ENCODE measurements at regions not wholly inside any gene's neighbourhood (a gene's known extent, or its start where the extent isn't known, plus 50 kb on each side); places are given as distances from the start of the nearest gene placed in this dataset.
"Not testable (repeated sequence)": the region's sequence is repeated elsewhere in the genome, so short reads cannot be mapped to it uniquely, and the experiment has no call there.

DNA sequence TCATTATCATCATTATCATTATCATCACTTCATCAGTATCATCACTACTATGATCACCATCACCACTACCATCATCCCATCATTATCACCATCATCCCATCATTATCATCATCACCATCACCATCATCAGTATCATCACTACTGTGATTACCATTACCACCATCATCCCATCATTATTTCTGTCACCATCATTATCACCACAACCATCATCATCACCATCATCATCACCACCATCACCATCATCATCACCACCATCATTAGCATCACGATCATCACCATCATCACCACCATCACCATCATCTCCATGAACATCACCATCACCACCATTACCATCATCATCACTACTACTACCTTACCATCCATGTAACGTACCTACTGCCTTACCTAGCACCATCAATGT is 368.8 kb downstream of the SEC14L1 start:
- no peak overlapping the region for H3K4me3 ChIP-seq (ENCODE audit: low read depth, low read length)
- no peak for DNase-seq (ENCODE audit: low read depth)

DNA sequence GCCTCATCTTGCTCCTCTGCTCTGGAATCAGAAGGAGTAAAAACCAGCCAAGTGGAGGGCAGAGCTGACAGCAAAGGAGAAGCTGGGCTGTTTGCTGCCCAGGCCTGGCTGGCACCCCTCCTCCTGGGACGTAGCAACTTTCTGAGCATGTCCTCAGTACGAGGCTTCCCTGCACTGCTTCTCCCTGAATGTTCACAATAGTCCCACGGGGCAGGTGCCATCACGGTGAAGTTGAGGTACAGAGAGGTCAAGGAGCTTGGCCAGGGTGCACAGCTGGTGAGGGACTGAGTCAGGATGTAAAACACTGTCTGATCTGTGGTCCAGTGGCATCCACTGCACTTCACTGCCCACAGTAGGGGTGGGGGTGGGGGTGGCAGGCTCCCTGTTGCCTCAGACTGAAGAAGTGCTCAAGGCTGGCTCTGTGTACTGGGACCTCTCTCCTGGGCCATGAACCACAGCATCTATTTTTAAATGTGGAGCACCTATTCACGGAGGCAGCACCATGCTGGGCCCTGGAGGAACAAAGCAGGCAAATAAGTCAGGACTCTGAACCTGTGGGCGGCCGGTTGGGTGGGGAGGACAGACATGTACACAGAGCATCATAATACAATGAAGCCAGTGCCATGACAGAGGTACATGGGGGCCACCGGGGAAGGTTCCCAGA is 369.5 kb downstream of the SEC14L1 start:
- no peak for DNase-seq (ENCODE audit: low read depth)
- no peak overlapping the region for H3K4me3 ChIP-seq (ENCODE audit: low read depth, low read length)

DNA sequence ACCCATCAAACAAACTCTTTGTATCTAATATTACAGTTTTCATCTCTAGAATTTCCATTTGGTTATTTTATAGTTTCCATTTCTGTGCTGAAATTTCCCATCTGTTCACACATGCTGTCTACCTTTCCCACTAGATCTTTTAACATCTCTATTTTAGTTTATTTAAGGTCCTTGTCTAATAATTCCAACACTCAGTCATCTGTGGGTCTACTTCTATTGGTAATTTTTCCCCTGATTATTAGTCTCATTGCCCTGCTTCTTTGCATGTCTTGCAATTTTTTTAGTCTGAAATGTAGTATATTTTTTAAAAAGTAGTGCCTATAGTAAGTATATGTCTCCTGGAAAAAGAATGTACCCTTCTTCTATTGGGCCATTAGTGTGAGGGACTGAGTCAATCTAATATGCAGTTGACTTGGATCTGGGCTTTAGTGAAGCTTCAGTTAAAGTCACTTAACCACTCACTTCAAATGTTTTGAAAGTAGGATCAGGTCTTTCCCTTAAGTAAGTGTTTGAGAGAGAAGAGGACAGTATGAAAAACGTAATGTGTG is 370.8 kb downstream of the SEC14L1 start:
- no peak overlapping the region for H3K4me3 ChIP-seq (ENCODE audit: low read depth, low read length)
- DNase-seq (ENCODE audit: low read depth), result no peak

DNA sequence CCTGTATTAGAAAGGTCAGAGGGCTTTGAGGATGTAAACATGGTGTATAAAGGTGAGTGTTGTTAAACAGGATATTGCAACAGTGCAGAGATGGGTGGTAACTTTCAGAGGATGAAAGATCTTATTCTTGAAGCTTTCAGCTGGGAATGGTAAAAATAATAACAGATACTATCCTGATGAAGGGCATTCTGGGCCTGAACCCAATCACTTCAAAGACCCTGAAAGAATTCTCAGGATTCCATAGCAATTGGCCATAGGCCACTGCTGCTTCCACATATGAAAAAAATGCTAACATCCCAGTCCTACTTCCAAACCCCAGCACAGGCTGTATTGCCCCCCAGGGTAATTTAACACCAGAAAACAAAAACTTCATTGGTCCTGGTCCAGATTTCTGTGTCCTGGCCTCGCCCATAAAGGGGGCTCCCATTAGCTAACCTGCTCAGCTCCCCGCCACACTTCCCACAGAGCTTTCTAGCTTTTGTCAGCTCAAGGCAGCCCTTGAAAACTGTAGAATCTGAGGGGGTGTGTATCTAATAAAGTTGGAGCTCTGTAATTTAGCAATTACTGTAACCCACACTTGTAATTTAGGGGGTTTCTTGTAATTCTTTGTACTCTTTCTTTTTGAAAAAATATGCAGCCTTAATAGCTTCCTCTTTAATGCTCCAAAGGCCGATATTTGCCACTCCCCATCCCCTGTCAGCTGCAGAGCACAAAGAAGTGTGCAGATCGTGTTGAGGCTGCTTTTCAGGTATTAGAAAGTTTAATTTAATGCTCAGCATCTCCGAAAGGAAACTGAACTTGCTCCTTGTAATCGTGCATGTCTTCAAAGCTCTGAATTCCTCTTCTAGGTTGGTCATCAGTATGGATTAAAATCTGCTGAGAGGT is 371.5 kb downstream of the SEC14L1 start:
- no peak for DNase-seq (ENCODE audit: low read depth)
- no peak overlapping the region for H3K4me3 ChIP-seq (ENCODE audit: low read depth, low read length)

DNA sequence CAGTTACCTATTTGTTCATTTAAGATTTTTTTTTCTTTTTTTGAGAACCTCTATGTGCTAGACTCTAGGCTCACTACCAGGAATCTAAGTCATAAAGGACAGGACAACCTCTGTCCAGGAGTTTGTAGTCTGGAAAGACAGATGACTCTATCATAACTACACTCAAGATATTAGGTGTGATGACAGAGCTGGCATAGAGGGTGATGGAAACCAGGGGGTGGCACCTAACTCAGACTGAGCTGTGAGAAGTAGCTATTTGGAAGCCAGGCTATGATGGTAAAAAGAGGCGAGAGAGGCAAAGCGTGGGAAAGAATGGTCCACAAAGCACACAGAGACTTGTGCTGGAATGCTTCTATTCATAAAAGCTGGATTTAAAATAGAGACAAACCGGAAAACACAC is 372.3 kb downstream of the SEC14L1 start:
- no peak for DNase-seq (ENCODE audit: low read depth)
- no peak overlapping the region for H3K4me3 ChIP-seq (ENCODE audit: low read depth, low read length)

DNA sequence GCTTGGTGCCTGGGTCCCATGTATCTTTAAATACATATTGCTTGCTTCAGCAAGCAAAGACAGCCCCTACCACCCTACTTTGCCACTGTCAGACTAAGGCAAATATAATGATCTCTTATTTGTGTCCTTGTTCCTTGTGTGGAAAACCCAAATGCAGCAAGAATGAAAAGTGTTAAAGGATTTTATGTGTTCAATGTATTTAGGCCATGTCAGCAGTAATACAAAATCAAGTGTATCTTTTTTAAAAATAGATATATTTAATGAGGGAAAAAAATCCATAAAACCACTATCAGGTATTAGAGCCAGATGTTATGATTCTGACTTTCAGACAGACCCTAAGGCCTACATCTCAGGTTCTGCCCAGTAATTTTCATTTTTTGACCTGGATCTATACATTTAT is 374.5 kb downstream of the SEC14L1 start:
- no peak overlapping the region for H3K4me3 ChIP-seq (ENCODE audit: low read depth, low read length)
- DNase-seq (ENCODE audit: low read depth), result no peak

DNA sequence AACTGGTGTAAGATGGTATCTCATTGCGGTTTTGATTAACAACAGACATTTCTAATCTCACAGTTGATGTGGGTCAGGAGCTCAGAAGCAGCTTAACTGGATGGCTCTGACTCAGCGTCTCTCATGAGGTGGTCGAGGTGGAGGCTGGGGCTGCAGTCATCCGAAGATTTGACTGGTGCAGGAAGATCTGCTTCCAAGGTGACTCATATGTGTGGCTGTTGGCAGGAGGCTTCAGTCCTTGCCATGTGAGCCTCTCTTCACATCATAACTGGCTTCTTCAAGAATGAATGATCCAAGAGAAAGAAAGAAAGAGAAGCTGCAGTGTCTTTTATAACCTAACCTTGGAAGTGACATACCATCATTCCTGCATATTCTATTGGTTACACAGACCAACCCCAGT is 376.1 kb downstream of the SEC14L1 start:
- no peak overlapping the region for H3K4me3 ChIP-seq (ENCODE audit: low read depth, low read length)
- DNase-seq (ENCODE audit: low read depth), result peak; percentile 10

DNA sequence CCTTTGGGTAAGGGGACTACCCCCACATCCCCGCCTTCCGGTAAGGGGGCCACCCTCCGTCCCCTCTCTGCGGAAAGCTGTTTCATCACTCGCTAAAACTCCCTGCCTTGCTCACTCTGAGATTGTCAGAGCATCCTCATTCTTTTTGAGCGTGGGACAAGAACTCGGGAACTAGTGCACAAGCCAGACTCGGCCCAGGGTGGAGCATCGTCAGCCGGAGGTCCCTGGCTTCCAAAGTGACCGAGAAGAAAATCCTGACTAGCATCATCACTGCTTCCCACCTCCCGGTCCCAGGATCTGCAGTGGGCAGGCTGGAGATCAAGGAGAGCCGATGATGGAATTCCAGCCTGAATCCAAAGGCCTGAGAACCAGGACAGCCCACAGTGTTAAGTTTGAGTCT is 380.3 kb downstream of the SEC14L1 start:
- H3K4me3 ChIP-seq (ENCODE audit: low read depth, low read length), result no peak overlapping the region
- DNase-seq (ENCODE audit: low read depth), result no peak

DNA sequence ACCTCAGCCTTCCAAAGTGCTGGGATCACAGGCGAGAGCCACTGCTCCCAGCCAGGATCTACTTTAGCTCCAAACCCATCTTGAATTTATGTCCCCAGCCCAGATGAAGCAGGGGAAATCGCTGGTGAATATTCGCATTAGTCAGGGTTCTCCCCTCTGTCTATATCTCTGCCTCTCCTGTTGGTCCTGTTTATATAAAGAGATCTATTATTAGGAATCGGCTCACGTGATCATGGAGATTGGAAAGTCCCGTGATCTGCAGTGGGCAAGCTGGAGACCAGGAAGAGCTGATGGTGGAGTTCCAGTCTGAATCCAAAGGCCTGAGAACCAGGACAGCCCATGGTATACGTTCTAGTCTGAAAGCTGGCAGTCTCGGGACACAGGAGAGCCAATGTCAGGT is 382.8 kb downstream of the SEC14L1 start:
- no peak overlapping the region for H3K4me3 ChIP-seq (ENCODE audit: low read depth, low read length)

DNA sequence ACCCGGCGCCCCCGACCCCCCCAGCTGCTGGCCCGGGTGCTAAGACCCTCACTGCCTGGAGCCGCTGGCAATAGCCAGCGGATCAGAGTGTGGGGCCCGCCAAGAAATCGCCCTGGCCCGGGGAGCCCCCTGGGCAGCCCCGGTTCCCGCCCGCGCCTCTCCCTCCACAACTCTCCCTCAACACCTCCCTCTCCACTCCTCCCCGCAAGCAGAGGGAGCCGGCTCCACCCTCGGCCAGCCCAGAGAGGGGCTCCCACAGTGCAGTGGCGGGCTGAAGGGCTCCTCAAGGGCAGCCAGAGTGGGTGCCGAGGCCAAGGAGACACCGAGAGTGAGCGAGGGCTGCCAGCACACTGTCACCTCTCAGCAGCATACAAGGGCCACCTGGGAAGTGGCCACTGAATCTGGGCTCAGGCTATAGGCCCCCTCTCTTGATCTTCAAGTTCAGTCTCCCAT is 385.5 kb downstream of the SEC14L1 start:
- no peak for DNase-seq (ENCODE audit: low read depth)
- H3K4me3 ChIP-seq (ENCODE audit: low read depth, low read length), result no peak overlapping the region

More for the DNA sequence above, 382.8 kb downstream of the SEC14L1 start:
- DNase-seq (ENCODE audit: low read depth), result no peak

DNA sequence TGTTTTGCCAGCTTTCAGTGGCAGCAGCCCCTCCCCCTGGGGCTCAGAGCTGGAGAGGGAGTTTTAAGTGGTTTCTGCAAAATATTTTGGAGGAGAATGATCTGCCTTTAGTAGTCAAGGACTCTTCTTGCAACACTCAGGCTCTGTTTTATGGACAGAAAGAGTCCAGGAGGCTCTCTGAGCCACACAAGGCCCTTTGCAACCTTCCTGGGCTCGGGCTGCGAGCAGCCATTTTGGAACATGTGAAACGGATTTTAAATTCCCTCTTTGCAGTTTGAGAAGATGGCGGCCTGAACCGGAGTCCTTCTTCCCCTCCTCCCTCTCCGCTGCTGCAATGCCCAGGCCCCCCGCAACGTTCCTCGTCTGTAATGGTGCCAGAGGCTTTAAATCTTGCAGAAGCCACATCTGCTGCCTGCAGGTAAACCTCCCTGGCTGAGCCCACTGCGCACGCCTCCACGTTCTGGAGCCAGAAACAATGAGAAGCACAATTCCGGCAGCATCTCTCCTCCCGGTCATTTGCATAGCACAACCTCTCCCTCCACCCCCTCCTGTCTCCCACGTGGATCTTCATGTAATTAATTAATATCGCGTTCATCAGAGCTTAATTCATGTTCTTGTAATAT is 386.1 kb downstream of the SEC14L1 start:
- H3K4me3 ChIP-seq (ENCODE audit: low read depth, low read length), result no peak overlapping the region
- no peak for DNase-seq (ENCODE audit: low read depth)

DNA sequence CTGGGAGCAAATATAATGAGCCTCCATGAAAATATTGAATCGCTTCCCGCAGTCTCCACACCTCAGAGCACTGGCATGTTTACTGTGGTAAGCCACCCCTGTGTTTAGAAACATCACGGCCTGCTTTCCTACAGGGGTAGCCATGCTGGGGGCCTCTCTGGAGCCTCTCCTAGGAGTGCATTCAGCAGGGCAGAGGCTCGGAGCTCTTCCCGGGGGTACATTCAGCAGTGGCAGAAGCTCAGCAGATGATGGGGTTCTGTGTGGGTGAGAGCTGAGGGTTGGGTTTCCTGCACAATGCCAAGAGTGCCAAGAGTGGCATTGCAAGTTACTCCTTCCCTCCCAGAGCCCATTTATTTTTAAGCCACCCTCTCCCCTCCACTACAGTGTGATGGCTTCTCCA is 386.6 kb downstream of the SEC14L1 start:
- no peak for DNase-seq (ENCODE audit: low read depth)
- no peak overlapping the region for H3K4me3 ChIP-seq (ENCODE audit: low read depth, low read length)

DNA sequence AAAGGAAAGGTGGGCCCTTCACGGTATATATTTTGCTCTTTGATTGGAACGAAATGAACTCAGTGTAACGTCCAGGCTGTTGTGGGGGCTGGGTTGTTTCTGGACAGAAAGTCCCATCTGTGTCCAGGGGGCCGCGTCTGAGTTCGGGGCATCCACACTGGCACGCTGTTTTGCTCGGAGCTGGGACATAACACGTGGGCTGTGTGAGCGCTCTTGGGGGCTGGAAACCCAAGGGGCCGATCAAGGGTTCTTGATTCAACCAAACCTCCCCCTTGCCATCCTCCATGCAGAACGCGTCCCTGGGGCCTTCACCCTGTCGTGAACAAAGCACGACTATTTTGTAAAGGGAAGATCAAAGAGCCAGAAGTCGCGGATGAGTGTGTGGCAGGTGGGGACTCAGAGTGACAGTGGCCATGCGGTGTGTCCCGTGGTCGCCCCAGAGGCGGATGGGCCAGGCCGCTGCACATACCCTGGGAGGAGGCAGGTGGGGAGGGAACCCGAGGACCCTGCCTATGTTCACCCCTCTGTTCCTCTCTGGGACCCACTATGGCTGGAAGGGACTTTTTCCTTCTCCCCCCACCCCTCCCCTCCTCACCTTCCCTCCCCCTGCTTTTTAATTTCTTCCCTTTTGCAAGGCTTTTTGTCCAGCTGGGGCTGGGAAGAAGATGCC is 387.2 kb downstream of the SEC14L1 start:
- no peak for DNase-seq (ENCODE audit: low read depth)
- peak overlapping the region; percentile 47 for H3K4me3 ChIP-seq (ENCODE audit: low read depth, low read length)

DNA sequence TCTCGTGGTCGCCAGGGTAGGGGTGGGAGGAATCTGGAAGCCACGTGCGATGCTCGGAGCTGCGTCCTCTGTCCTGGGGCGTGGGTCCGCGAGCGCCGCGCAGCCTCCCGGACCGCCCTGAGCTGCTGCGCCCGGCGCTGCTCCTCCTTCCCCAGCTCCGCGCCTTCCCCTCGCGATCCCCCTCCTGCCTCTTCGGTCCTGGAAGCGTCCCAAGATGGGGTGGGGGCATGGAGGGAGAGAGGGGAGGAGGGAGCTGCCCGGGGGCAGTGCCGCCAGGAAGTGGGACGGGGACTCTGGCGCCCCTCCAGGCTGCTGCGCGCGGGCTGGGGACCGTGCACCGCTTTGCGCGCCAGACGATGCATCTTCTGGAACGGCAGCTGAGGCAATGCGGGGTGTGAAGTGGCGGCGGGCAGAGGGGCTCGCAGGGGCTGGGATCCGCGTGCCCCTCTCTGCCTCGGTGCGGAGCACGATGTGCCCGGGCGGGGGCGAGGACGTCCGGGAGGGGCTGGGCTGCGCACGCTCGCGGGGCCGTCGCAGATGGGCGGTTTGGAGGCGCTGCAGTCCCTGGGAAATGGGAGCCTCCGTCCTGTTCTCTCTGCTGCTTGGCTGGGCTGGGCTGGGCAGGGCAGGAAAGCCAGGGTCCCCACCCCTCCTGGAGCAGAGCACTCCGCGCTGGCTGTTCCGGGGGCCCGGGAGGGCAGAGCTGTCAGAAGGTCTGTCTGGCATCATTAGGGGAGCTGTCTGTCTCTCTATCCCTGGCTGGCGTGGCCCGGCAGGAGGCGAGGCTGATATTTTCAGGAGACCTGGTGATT is 388.0 kb downstream of the SEC14L1 start:
- DNase-seq (ENCODE audit: low read depth), result no peak
- H3K4me3 ChIP-seq (ENCODE audit: low read depth, low read length), result peak overlapping the region; percentile 47

DNA sequence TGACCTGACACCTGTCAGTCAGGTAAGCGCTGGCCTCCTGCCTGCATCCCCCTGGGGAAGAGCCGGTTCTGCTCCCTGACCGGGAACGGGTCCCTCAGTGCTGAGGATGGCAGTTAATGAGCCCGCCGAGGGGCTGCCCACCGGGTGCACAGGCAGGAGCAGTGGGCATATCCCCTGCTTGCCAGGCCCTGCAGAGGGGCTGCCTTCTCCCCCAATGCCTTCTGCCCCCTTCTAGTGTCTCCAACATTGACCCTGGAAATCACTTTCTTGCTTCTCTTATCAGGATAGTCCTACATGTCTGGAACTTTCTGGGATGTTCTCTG is 388.5 kb downstream of the SEC14L1 start:
- no peak for DNase-seq (ENCODE audit: low read depth)

DNA sequence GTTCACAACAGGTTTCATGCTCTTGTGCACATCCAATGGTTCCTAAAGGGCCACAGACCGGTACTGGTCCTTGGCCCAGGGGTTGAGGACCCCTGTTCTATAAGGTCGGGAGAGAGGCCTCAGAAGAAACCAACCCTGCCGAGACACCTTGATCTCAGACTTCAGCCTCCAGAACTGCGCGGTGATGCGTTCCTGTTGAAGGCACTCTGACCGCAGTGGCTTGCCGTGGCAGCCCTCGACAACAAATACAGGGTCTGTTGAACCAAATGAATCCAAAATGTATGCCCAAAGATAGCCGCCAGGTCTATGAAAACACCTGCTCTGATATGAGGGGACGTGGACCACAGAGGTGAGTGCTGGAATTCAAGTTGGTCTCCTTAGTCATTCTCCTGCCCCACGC is 389.8 kb downstream of the SEC14L1 start:
- H3K4me3 ChIP-seq (ENCODE audit: low read depth, low read length), result no peak overlapping the region
- DNase-seq (ENCODE audit: low read depth), result no peak

More for the DNA sequence above, 388.5 kb downstream of the SEC14L1 start:
- no peak overlapping the region for H3K4me3 ChIP-seq (ENCODE audit: low read depth, low read length)

DNA sequence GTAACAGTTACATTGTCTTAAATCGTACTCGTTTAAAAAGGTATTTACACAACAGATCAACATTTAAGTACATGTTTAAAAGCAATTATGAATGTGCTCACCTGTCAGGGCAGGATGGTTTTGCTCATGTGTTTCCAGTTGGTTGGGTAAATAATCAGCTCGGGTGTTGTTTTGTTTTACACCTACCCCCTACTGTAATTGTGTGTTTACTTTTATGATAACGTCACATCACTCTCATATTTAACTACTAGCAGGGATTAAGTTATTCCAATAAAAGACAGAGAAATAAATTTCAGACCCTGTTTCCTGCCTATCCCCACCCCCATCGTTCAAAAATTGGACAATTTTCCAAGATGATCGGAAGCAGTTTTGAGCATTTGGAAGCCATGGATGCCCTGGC is 390.2 kb downstream of the SEC14L1 start:
- H3K4me3 ChIP-seq (ENCODE audit: low read depth, low read length), result no peak overlapping the region
- DNase-seq (ENCODE audit: low read depth), result no peak

DNA sequence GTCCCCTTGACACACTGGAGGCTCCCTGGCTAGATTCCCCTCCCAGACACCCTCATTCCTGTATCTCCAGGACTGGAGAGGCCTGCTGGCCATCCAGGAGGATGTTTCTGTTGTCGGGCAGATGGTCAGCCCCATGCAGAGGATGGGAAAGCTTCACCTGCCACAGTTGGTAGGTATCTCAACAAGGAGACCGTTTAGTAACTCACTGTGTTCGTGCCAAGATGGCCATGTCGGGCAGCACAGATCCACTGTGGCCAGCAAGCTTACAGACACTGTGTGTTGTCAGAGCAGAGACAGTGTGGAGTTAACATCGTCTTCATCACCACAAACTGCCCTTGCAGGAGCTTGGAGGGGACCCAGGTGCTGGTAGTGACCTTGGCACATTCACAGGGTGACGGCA is 390.9 kb downstream of the SEC14L1 start:
- no peak overlapping the region for H3K4me3 ChIP-seq (ENCODE audit: low read depth, low read length)
- DNase-seq (ENCODE audit: low read depth), result no peak

DNA sequence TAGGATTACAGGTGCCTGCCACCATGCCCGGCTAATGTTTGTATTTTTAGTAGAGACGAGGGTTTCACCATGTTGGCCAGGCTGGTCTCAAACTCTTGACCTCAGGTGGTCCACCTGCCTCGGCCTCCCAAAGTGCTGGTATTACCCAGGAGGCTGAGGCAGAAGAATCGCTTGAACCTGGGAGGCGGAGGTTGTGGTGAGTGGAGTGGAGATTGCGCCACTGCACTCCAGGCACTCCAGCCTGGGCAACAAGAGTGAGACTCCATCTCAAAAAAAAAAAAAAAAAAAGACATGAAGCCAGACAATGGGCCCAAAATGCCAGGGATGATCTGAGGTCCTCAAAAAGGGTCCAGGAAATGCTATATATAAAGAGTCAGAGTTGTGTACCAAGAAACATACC is 392.9 kb downstream of the SEC14L1 start:
- not testable (repeated sequence) for DNase-seq (ENCODE audit: low read depth); H3K4me3 ChIP-seq (ENCODE audit: low read depth, low read length)

All from skeletal muscle cell (primary cell).